IMR-90 (cell line): ENCODE measurements at regions not wholly inside any gene's neighbourhood (a gene's known extent, or its start where the extent isn't known, plus 50 kb on each side); places are given as distances from the start of the nearest gene placed in this dataset.

ENCODE experiments used
- ATAC-seq: fragments of 200-7000 bp; cut with Tn5 transposase; 2 replicates; pipeline ENCODE4 v1.9.1; 2020; ENCODE audit warnings: low read depth, mild to moderate bottlenecking, moderate library complexity
- BruUV-seq: library from RNA; stranded (reverse); fragments of 400-500 nt; replicated peaks from 2 replicates; lab custom pipeline; 2021; lab: Mats Ljungman, UMichigan
- CTCF ChIA-PET: fragments of 300-600 bp; formaldehyde crosslinking; extraction: SDS; loops from one replicate; lab custom pipeline; 2021; ENCODE audit warnings: antibody characterized with exemption; lab: Yijun Ruan, JAX
- POLR2A ChIA-PET: fragments of 300-600 bp; sonication (Branson Sonifier 250); formaldehyde crosslinking; loops from one replicate; lab custom pipeline; 2022; ENCODE audit warnings: antibody characterized with exemption; ENCODE audit not compliant: unreplicated experiment; lab: Charles Lee
- DNase-seq: peaks from one replicate; pipeline ENCODE4 v3.0.0; 2013
- H2AFZ ChIP-seq: replicated peaks from 2 replicates; pipeline ENCODE3; 2013; ENCODE audit warnings: low read length, mild to moderate bottlenecking; ENCODE audit not compliant: poor library complexity
- H2AK5ac ChIP-seq: 2 replicates; pipeline ENCODE4 v1.6.1; 2013; ENCODE audit warnings: low read depth, low read length, inconsistent platforms
- H2AK9ac ChIP-seq: replicated peaks from 2 replicates; pipeline ENCODE3; 2013; ENCODE audit warnings: mild to moderate bottlenecking, low read depth, low read length, moderate library complexity; ENCODE audit not compliant: poor library complexity
- H2BK120ac ChIP-seq: 2 replicates; pipeline ENCODE4 v1.6.1; 2013; ENCODE audit warnings: low read depth, low read length, inconsistent platforms
- H2BK15ac ChIP-seq: 3 replicates; pipeline ENCODE4 v1.6.1; 2013; ENCODE audit warnings: low read depth, low read length, inconsistent platforms
- H2BK20ac ChIP-seq: 2 replicates; pipeline ENCODE4 v1.6.1; 2013; ENCODE audit warnings: low read depth, mild to moderate bottlenecking, inconsistent platforms, low read length, moderate library complexity
- H2BK5ac ChIP-seq: 2 replicates; pipeline ENCODE4 v1.6.1; 2013; ENCODE audit warnings: mild to moderate bottlenecking, low read depth, low read length, inconsistent platforms; ENCODE audit not compliant: poor library complexity, severe bottlenecking
- H3K14ac ChIP-seq: replicated peaks from 2 replicates; pipeline ENCODE4 v1.6.1; 2013; ENCODE audit warnings: low read depth, low read length, inconsistent platforms
- H3K18ac ChIP-seq: 2 replicates; pipeline ENCODE4 v1.6.1; 2013; ENCODE audit warnings: low read depth, low read length, control low read depth
- H3K23ac ChIP-seq: 2 replicates; pipeline ENCODE4 v1.6.1; 2013; ENCODE audit warnings: low read depth, low read length, inconsistent platforms
- H3K27ac ChIP-seq: 2 replicates; pipeline ENCODE4 v1.5.1; 2013; ENCODE audit warnings: mild to moderate bottlenecking, control low read depth, low read length; ENCODE audit not compliant: insufficient read depth
- H3K27me3 ChIP-seq: 2 replicates; pipeline ENCODE4 v1.6.1; 2013; ENCODE audit warnings: low read length; ENCODE audit not compliant: control insufficient read depth, insufficient read depth
- H3K36me3 ChIP-seq: 2 replicates; pipeline ENCODE4 v1.6.1; 2013; ENCODE audit warnings: low read length, mixed read lengths; ENCODE audit not compliant: control insufficient read depth, insufficient read depth
- H3K4ac ChIP-seq: 2 replicates; pipeline ENCODE4 v1.6.1; 2013; ENCODE audit warnings: low read depth, low read length, inconsistent platforms
- H3K4me1 ChIP-seq: 2 replicates; pipeline ENCODE4 v1.6.1; 2013; ENCODE audit warnings: low read length, mixed read lengths; ENCODE audit not compliant: control insufficient read depth, insufficient read depth
- H3K4me2 ChIP-seq: 2 replicates; pipeline ENCODE4 v1.6.1; 2013; ENCODE audit warnings: low read depth, mild to moderate bottlenecking, control low read depth, low read length, moderate library complexity
- H3K4me3 ChIP-seq: 2 replicates; pipeline ENCODE4 v1.5.1; 2013; ENCODE audit warnings: low read depth, mild to moderate bottlenecking, control low read depth, low read length, moderate library complexity; ENCODE audit not compliant: insufficient read depth
- H3K56ac ChIP-seq: 2 replicates; pipeline ENCODE4 v1.6.1; 2013; ENCODE audit warnings: low read length, inconsistent platforms; ENCODE audit not compliant: insufficient read depth; ENCODE audit errors: extremely low read depth
- H3K79me1 ChIP-seq, 2 experiments: 2 replicates each; pipeline ENCODE4 v1.6.1; 2013; ENCODE audit warnings: low read length in 2 of 2, inconsistent platforms in 1 of 2, low read depth in 1 of 2
- H3K9ac ChIP-seq: 2 replicates; pipeline ENCODE4 v1.6.1; 2013; ENCODE audit warnings: low read depth, low read length, control low read depth
- H3K9me1 ChIP-seq: 2 replicates; pipeline ENCODE4 v1.6.1; 2013; ENCODE audit warnings: low read length, inconsistent platforms; ENCODE audit not compliant: insufficient read depth
- H3K9me3 ChIP-seq: 2 replicates; pipeline ENCODE4 v1.6.1; 2013; ENCODE audit warnings: low read length; ENCODE audit not compliant: control insufficient read depth, insufficient read depth
- H4K20me1 ChIP-seq: 2 replicates; pipeline ENCODE4 v1.6.1; 2013; ENCODE audit warnings: low read length, inconsistent platforms; ENCODE audit not compliant: insufficient read depth
- H4K5ac ChIP-seq: 2 replicates; pipeline ENCODE4 v1.6.1; 2013; ENCODE audit warnings: mild to moderate bottlenecking, low read depth, low read length, control low read depth
- H4K8ac ChIP-seq, 2 experiments: 2 replicates each; pipeline ENCODE4 v1.6.1; 2013; ENCODE audit warnings: low read depth in 2 of 2, low read length in 2 of 2, control low read depth in 1 of 2, inconsistent platforms in 1 of 2
- H4K91ac ChIP-seq: 2 replicates; pipeline ENCODE4 v1.6.1; 2013; ENCODE audit warnings: low read depth, low read length, inconsistent platforms; ENCODE audit not compliant: insufficient read depth
- MAFK ChIP-seq: IDR thresholded peaks from 2 replicates; pipeline ENCODE4 v1.6.1; 2012; ENCODE audit warnings: low read depth, low read length, improper control_type of control experiment
- WGBS, 2 experiments: methylation state at CpG; one replicate each; pipeline versions ENCODE4 v1.1.5 to v1.1.7; 2013; ENCODE audit warnings: missing lambda C conversion rate in 2 of 2; ENCODE audit not compliant: insufficient read length in 1 of 2; ENCODE audit errors: extremely low coverage in 2 of 2; 5-methylcytosine and 5-hydroxymethylcytosine counted together
- dilution Hi-C: fragments of 300-500 bp; cut with HindIII; formaldehyde crosslinking; loops from one replicate; pipeline ENCODE4 v1.14.3; 2018; ENCODE audit warnings: low sequenced_read_pairs; ENCODE audit not compliant: unreplicated experiment
- in situ Hi-C: fragments of 300-500 bp; cut with MboI; formaldehyde crosslinking; loops from 3 replicates; pipeline ENCODE4 v1.14.3; 2019; ENCODE audit warnings: low sequenced_read_pairs, inconsistent platforms, mixed read lengths
- intact Hi-C: fragments of 100-400 bp; cut with micrococcal nuclease; formaldehyde crosslinking; loops from 2 replicates; pipeline ENCODE4 v1.10.0; 2022
- TF ChIP-seq, protein P1 (sequence below): conservative IDR thresholded peaks from 2 replicates; pipeline ENCODE4 v1.5.1; 2012; ENCODE audit warnings: mild to moderate bottlenecking, low read depth, low read length, improper control_type of control experiment

DNA sequence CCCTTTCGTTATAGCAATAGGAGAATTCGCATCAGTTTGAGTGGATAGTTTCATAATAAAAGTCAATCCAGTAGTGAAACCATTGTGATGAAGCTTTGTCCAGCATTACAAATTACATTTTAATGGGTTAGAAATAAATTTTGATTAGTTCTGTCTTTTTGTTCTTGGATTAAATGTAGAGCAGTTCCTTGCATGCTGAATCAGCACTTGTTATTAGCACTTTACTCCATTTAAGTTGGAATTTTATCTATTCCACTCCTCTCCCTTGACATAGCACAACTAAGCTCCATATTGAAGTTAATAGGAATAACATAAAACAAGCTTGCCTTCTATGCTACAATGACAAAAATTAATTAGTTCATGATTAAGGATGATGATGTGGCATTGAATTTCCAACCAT lies 624.1 kb downstream of the CCDC85A start:
- no peak overlapping the region for H3K4ac ChIP-seq
- H4K91ac ChIP-seq: no peak overlapping the region
- H3K79me1 ChIP-seq: no peaks in the 10 kb centered on the region
- H4K20me1 ChIP-seq: no peaks in the 10 kb centered on the region
- H4K5ac ChIP-seq: no peak overlapping the region
- peak; percentile 63 for TF ChIP-seq MAFK
- TF ChIP-seq, protein P1, sequence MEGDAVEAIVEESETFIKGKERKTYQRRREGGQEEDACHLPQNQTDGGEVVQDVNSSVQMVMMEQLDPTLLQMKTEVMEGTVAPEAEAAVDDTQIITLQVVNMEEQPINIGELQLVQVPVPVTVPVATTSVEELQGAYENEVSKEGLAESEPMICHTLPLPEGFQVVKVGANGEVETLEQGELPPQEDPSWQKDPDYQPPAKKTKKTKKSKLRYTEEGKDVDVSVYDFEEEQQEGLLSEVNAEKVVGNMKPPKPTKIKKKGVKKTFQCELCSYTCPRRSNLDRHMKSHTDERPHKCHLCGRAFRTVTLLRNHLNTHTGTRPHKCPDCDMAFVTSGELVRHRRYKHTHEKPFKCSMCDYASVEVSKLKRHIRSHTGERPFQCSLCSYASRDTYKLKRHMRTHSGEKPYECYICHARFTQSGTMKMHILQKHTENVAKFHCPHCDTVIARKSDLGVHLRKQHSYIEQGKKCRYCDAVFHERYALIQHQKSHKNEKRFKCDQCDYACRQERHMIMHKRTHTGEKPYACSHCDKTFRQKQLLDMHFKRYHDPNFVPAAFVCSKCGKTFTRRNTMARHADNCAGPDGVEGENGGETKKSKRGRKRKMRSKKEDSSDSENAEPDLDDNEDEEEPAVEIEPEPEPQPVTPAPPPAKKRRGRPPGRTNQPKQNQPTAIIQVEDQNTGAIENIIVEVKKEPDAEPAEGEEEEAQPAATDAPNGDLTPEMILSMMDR: no peak
- H2BK20ac ChIP-seq: no peak overlapping the region
- no peak overlapping the region for H2BK15ac ChIP-seq
- peaks cover 3% of the 10 kb centered on the region for H3K9me3 ChIP-seq
- no CpG with 5 or more reads among the region's 2 CpGs for WGBS, 2 experiments
- in situ Hi-C loops: no loop called here
- no peak overlapping the region for H2BK5ac ChIP-seq
- no peak for ATAC-seq
- H2AK5ac ChIP-seq: no peak overlapping the region
- no peak overlapping the region for H3K9ac ChIP-seq
- H3K18ac ChIP-seq: no peak overlapping the region
- ChIA-PET POLR2A (no interaction called here), CTCF (no interaction called here)
- H3K14ac ChIP-seq: no peak overlapping the region
- dilution Hi-C loops: no loop called here
- H4K8ac ChIP-seq: no peak overlapping the region
- no peaks in the 10 kb centered on the region for H3K36me3 ChIP-seq
- H2BK120ac ChIP-seq: no peak overlapping the region
- no peaks in the 10 kb centered on the region for H3K9me1 ChIP-seq
- H2AK9ac ChIP-seq: no peak overlapping the region
- H3K27ac ChIP-seq: no peak overlapping the region
- intact Hi-C loops: no loop called here
- H3K23ac ChIP-seq: no peak overlapping the region
- BruUV-seq: no TSS peak
- no peak for DNase-seq
- no peaks in the 10 kb centered on the region for H3K4me1 ChIP-seq
- no peak overlapping the region for H3K56ac ChIP-seq
- H3K4me2 ChIP-seq: no peak overlapping the region
- H2AFZ ChIP-seq: no peak overlapping the region
- H3K27me3 ChIP-seq: no peaks in the 10 kb centered on the region
- H3K4me3 ChIP-seq: no peak overlapping the region
